ENCODE measurements at regions not wholly inside any gene's neighbourhood (a gene's known extent, or its start where the extent isn't known, plus 50 kb on each side); places are given as distances from the start of the nearest gene placed in this dataset.

DNA sequence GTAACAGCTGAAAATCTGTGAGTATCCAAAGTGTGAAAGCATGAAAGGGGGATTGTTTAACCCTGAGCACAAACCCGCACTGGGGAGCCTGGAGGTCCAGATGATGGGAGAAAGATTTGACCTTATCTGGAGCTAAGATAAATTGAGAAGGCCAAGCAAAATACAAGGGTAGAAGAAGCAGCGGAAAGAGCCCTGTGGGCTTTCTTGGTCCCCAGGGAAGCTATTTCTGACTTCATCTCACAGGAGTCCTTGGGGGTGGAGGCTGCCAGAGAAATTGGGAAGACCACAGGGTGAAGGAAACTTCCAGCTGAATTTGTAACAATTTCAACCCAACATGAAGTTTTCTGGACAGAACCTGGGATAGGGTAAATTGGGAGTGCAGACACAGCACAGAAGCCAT, 476.9 kb downstream of the MMUT start:
- TF ChIP-seq, protein P1, sequence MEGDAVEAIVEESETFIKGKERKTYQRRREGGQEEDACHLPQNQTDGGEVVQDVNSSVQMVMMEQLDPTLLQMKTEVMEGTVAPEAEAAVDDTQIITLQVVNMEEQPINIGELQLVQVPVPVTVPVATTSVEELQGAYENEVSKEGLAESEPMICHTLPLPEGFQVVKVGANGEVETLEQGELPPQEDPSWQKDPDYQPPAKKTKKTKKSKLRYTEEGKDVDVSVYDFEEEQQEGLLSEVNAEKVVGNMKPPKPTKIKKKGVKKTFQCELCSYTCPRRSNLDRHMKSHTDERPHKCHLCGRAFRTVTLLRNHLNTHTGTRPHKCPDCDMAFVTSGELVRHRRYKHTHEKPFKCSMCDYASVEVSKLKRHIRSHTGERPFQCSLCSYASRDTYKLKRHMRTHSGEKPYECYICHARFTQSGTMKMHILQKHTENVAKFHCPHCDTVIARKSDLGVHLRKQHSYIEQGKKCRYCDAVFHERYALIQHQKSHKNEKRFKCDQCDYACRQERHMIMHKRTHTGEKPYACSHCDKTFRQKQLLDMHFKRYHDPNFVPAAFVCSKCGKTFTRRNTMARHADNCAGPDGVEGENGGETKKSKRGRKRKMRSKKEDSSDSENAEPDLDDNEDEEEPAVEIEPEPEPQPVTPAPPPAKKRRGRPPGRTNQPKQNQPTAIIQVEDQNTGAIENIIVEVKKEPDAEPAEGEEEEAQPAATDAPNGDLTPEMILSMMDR (IDR thresholded peaks at IDR 0.05): no peak
- no peak for TF ChIP-seq POLR2A (IDR thresholded peaks at IDR 0.05)

All from prostate gland (tissue), 2 donors.